ENCODE measurements at regions not wholly inside any gene's neighbourhood (a gene's known extent, or its start where the extent isn't known, plus 50 kb on each side); places are given as distances from the start of the nearest gene placed in this dataset.
A peak's percentile ranks its signal among the peaks of the same experiment; 100 is the strongest.

- no peak for TF ChIP-seq POLR2AphosphoS5 (IDR thresholded peaks at IDR 0.05; ENCODE audit: low read depth, low read length)
- no peak for TF ChIP-seq CTCF (IDR thresholded peaks at IDR 0.05)
- TF ChIP-seq REST (IDR thresholded peaks at IDR 0.05; ENCODE audit: insufficient read depth in 1 of 2, low read depth in 2 of 2, low read length in 1 of 2): no peak
- TF ChIP-seq SIN3A (IDR thresholded peaks at IDR 0.05; ENCODE audit: borderline replicate concordance, insufficient read depth, low read depth, low read length): no peak
- no peak for TF ChIP-seq TCF7L2 (IDR thresholded peaks at IDR 0.05; ENCODE audit: low read depth, low read length)
- intact Hi-C loops (cut with micrococcal nuclease; ENCODE audit: unreplicated experiment) (no loop called here), in situ Hi-C loops (cut with HindIII; ENCODE audit: low pct_unique_long_range_greater_than_20kb, low sequenced_read_pairs) (no loop called here)
- Histone ChIP-seq H3K4me3 (ENCODE audit: low read depth in 2 of 2, low read length in 2 of 2) (no peak overlapping the region), H3K4me1 (ENCODE audit: control insufficient read depth, insufficient read depth, low read length) (no peaks in the 10 kb centered on the region), H3K36me3 (ENCODE audit: control insufficient read depth, insufficient read depth, low read length) (no peaks in the 10 kb centered on the region), H3K9me3 (ENCODE audit: control insufficient read depth, insufficient read depth, low read depth, low read length) (no peaks in the 10 kb centered on the region), H3K27ac (ENCODE audit: low read length) (no peak overlapping the region), H3K27me3 (ENCODE audit: control insufficient read depth, insufficient read depth, low read length) (no peaks in the 10 kb centered on the region; the same call in 1 of the 2 replicates)
- DNase-seq (ENCODE audit: low read depth, low spot score) (no peak), ATAC-seq (no peak)
- ChIA-PET CTCF (no interaction called here), POLR2A (no interaction called here)
- BruUV-seq (replicated peaks): no TSS peak
Measured at GRCh38 chr11:116695657-116696254, 77.0 kb downstream of the BUD13 start.

GRCh38 chr11:116694815-116695590 is 77.8 kb downstream of the BUD13 start:
- intact Hi-C loops (cut with micrococcal nuclease; ENCODE audit: unreplicated experiment) (loop anchor here (5.0 kb wide), 1 partner anchor 1368 kb away; no protein-coding TSS in a partner anchor), in situ Hi-C loops (cut with HindIII; ENCODE audit: low pct_unique_long_range_greater_than_20kb, low sequenced_read_pairs) (no loop called here)
- Histone ChIP-seq H3K27ac (ENCODE audit: low read length) (no peak overlapping the region), H3K9me3 (ENCODE audit: control insufficient read depth, insufficient read depth, low read depth, low read length) (no peaks in the 10 kb centered on the region), H3K36me3 (ENCODE audit: control insufficient read depth, insufficient read depth, low read length) (no peaks in the 10 kb centered on the region), H3K27me3 (ENCODE audit: control insufficient read depth, insufficient read depth, low read length) (no peaks in the 10 kb centered on the region; the same call in 1 of the 2 replicates), H3K4me1 (ENCODE audit: control insufficient read depth, insufficient read depth, low read length) (no peaks in the 10 kb centered on the region), H3K4me3 (ENCODE audit: low read depth in 2 of 2, low read length in 2 of 2) (no peak overlapping the region)
- TF ChIP-seq POLR2AphosphoS5 (IDR thresholded peaks at IDR 0.05; ENCODE audit: low read depth, low read length) (no peak), TCF7L2 (IDR thresholded peaks at IDR 0.05; ENCODE audit: low read depth, low read length) (no peak), CTCF (IDR thresholded peaks at IDR 0.05) (no peak)
- DNase-seq (ENCODE audit: low read depth, low spot score) (no peak), ATAC-seq (0 out of 2 replicates have a peak, but pooled peaks have one; percentile 12)
- CTCF ChIA-PET: interaction anchor here (0.7 kb wide), 1 partner anchor 53 kb away, joined by 7 read pairs; no protein-coding TSS in a partner anchor
- POLR2A ChIA-PET: no interaction called here
- BruUV-seq (replicated peaks): no TSS peak
